ENCODE measurements at regions not wholly inside any gene's neighbourhood (a gene's known extent, or its start where the extent isn't known, plus 50 kb on each side); places are given as distances from the start of the nearest gene placed in this dataset.
A peak's percentile ranks its signal among the peaks of the same experiment; 100 is the strongest.

DNA sequence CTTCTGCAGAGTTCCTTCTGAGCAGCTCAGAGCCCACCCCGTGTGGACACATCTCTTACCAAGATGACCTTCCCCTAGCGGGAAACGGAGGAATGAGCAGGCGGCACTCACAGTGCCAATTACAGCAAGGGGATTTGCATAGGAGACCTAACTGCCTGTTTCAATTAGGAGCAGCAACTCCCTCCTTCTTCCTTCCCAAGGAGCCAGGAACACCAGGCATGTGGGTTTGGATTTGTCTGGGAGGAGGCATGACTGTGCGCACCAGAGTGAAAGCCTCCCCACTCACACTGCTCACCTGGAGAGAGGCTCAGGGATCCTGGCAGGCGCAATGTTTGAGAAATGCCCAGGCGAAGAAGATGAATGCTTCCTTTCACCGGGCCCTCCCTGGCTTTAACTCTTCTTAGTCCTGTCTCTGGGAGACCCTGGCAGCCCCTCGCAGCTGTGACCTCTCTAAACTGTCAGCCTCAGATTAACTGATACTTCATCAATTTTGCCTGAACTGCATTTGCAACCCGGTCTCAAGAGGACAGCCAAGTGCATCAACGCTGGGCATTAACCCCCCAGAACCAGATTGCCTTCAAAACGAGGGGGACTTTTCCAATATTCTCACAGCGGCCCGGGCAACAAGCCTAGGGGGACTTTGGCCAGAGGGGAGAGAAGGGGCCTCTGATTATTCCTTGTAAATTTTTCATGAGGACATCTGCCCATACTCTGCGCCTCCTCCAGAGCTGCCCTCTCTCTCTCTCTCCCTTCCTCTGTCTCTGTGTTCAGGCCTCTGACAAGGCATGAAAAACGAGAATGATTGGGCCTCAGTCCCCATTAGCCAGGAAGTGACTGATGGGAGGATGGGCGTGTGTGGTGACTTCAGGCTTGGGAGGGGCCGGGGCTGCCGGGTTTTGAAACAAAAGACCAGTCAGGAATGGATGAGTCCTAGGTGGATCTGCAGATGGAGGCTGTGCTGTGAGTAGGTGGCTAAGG lies 93.8 kb downstream of the CMPK2 start:
- Histone ChIP-seq H3K27ac (ENCODE audit: low read length) (peak overlapping the region; percentile 74), H2AFZ (ENCODE audit: low read depth, low read length) (no peak overlapping the region), H3K27me3 (ENCODE audit: insufficient read depth, low read depth, low read length) (no peaks in the 10 kb centered on the region), H3K79me2 (replicated peaks; ENCODE audit: insufficient read depth, low read length) (peaks cover 23% of the 10 kb centered on the region), H3F3A (ENCODE audit: insufficient read depth, low read length, poor library complexity, severe bottlenecking) (no peaks in the 10 kb centered on the region), H3K4me3 (ENCODE audit: low read length) (no peak overlapping the region), H3K9me2 (ENCODE audit: insufficient read depth, low read length) (no peaks in the 10 kb centered on the region), H3K9ac (ENCODE audit: low read length) (peak overlapping the region; percentile 64), H3K36me3 (ENCODE audit: insufficient read depth, low read length) (no peaks in the 10 kb centered on the region), H3K4me2 (ENCODE audit: low read length) (no peak overlapping the region), H3K9me3 (ENCODE audit: low read length) (no peaks in the 10 kb centered on the region), H4K20me1 (ENCODE audit: insufficient read depth) (no peaks in the 10 kb centered on the region)
- TF ChIP-seq, protein P1, sequence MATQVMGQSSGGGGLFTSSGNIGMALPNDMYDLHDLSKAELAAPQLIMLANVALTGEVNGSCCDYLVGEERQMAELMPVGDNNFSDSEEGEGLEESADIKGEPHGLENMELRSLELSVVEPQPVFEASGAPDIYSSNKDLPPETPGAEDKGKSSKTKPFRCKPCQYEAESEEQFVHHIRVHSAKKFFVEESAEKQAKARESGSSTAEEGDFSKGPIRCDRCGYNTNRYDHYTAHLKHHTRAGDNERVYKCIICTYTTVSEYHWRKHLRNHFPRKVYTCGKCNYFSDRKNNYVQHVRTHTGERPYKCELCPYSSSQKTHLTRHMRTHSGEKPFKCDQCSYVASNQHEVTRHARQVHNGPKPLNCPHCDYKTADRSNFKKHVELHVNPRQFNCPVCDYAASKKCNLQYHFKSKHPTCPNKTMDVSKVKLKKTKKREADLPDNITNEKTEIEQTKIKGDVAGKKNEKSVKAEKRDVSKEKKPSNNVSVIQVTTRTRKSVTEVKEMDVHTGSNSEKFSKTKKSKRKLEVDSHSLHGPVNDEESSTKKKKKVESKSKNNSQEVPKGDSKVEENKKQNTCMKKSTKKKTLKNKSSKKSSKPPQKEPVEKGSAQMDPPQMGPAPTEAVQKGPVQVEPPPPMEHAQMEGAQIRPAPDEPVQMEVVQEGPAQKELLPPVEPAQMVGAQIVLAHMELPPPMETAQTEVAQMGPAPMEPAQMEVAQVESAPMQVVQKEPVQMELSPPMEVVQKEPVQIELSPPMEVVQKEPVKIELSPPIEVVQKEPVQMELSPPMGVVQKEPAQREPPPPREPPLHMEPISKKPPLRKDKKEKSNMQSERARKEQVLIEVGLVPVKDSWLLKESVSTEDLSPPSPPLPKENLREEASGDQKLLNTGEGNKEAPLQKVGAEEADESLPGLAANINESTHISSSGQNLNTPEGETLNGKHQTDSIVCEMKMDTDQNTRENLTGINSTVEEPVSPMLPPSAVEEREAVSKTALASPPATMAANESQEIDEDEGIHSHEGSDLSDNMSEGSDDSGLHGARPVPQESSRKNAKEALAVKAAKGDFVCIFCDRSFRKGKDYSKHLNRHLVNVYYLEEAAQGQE (IDR thresholded peaks at IDR 0.05; ENCODE audit: borderline replicate concordance), result no peak
- TF ChIP-seq, protein P2, sequence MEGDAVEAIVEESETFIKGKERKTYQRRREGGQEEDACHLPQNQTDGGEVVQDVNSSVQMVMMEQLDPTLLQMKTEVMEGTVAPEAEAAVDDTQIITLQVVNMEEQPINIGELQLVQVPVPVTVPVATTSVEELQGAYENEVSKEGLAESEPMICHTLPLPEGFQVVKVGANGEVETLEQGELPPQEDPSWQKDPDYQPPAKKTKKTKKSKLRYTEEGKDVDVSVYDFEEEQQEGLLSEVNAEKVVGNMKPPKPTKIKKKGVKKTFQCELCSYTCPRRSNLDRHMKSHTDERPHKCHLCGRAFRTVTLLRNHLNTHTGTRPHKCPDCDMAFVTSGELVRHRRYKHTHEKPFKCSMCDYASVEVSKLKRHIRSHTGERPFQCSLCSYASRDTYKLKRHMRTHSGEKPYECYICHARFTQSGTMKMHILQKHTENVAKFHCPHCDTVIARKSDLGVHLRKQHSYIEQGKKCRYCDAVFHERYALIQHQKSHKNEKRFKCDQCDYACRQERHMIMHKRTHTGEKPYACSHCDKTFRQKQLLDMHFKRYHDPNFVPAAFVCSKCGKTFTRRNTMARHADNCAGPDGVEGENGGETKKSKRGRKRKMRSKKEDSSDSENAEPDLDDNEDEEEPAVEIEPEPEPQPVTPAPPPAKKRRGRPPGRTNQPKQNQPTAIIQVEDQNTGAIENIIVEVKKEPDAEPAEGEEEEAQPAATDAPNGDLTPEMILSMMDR (IDR thresholded peaks at IDR 0.05; ENCODE audit: poor library complexity, severe bottlenecking), result no peak
- TF ChIP-seq RAD21 (conservative IDR thresholded peaks at IDR 0.05), result no peak
- no peak for TF ChIP-seq EZH2 (IDR thresholded peaks at IDR 0.05; ENCODE audit: borderline replicate concordance, insufficient read depth, low read length, poor library complexity, severe bottlenecking)
- no peak for TF ChIP-seq MXI1 (conservative IDR thresholded peaks at IDR 0.05; ENCODE audit: poor library complexity, severe bottlenecking)
- TF ChIP-seq POLR2AphosphoS5 (IDR thresholded peaks at IDR 0.05), result no peak
- no peak for TF ChIP-seq TAF1 (IDR thresholded peaks at IDR 0.05; ENCODE audit: low read depth)
- no peak for TF ChIP-seq EP300 (conservative IDR thresholded peaks at IDR 0.05; ENCODE audit: poor library complexity, severe bottlenecking)

DNA sequence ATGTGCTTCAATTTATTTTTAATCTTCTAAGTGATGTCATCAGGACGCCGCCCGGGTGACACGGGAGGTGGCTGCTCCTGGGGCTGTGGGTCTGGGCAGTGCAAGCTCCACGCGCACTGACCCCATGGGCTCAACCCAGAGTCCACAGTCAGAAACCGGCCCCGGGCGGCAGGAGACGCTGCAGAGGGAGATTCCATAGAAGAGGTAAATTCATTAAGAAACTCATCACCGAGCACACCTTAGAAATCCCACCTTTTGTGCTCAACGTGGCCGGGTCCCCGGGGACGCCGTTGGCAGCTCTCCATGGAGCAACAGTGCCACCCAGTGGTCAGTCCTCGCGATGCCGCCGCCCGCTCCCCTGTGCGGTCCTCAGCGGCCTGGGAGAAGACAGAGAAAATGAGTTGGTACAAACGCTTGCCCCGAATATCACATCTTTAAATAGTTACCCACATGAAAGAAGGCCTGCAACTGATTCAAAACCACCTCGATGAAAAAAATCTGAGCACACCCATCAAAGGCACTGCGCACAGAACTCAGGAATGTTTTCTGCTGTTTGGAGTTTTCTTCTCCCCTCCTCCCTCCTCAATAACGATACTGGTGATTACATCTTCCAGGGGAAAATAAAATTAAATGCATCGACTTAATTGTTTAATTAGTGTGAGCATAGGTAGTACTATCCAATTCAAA lies 92.6 kb downstream of the CMPK2 start:
- Histone ChIP-seq H2AFZ (ENCODE audit: low read depth, low read length) (no peak overlapping the region), H3K4me2 (ENCODE audit: low read length) (peak overlapping the region; percentile 54), H3K27ac (ENCODE audit: low read length) (peak overlapping the region; percentile 74), H3K9ac (ENCODE audit: low read length) (peak overlapping the region; percentile 64), H3K4me3 (ENCODE audit: low read length) (peak overlapping the region; percentile 47), H3K79me2 (replicated peaks; ENCODE audit: insufficient read depth, low read length) (peaks cover 23% of the 10 kb centered on the region), H4K20me1 (ENCODE audit: insufficient read depth) (no peaks in the 10 kb centered on the region), H3K9me3 (ENCODE audit: low read length) (no peaks in the 10 kb centered on the region), H3F3A (ENCODE audit: insufficient read depth, low read length, poor library complexity, severe bottlenecking) (no peaks in the 10 kb centered on the region), H3K36me3 (ENCODE audit: insufficient read depth, low read length) (no peaks in the 10 kb centered on the region), H3K9me2 (ENCODE audit: insufficient read depth, low read length) (no peaks in the 10 kb centered on the region), H3K27me3 (ENCODE audit: insufficient read depth, low read depth, low read length) (no peaks in the 10 kb centered on the region)
- TF ChIP-seq RAD21 (conservative IDR thresholded peaks at IDR 0.05), result peak; percentile 100
- TF ChIP-seq TAF1 (IDR thresholded peaks at IDR 0.05; ENCODE audit: low read depth), result no peak
- TF ChIP-seq, protein P2 (IDR thresholded peaks at IDR 0.05; ENCODE audit: poor library complexity, severe bottlenecking), result peak; percentile 98
- no peak for TF ChIP-seq EZH2 (IDR thresholded peaks at IDR 0.05; ENCODE audit: borderline replicate concordance, insufficient read depth, low read length, poor library complexity, severe bottlenecking)
- TF ChIP-seq, protein P1 (IDR thresholded peaks at IDR 0.05; ENCODE audit: borderline replicate concordance), result no peak
- TF ChIP-seq MXI1 (conservative IDR thresholded peaks at IDR 0.05; ENCODE audit: poor library complexity, severe bottlenecking), result peak; percentile 39
- peak; percentile 53 for TF ChIP-seq POLR2AphosphoS5 (IDR thresholded peaks at IDR 0.05)
- peak; percentile 99 for TF ChIP-seq SMC3 (conservative IDR thresholded peaks at IDR 0.05; ENCODE audit: poor library complexity)
- TF ChIP-seq EP300 (conservative IDR thresholded peaks at IDR 0.05; ENCODE audit: poor library complexity, severe bottlenecking), result peak; percentile 80

All from neural cell (in vitro differentiated cells).